ENCODE measurements at regions not wholly inside any gene's neighbourhood (a gene's known extent, or its start where the extent isn't known, plus 50 kb on each side); places are given as distances from the start of the nearest gene placed in this dataset. TPM values are rescaled to one million over a fixed set of nuclear protein-coding genes. Genes with fewer than 3 reads are reported as not detected.

Small RNA genes lying in the stretch of these regions (microRNA-seq; reads per million reads assigned to microRNA genes)
- gene MIR4432 (ENCODE audit: borderline microRNAs expressed, borderline number of aligned reads, borderline replicate concordance) = not detected
